ENCODE measurements at regions not wholly inside any gene's neighbourhood (a gene's known extent, or its start where the extent isn't known, plus 50 kb on each side); places are given as distances from the start of the nearest gene placed in this dataset.

DNA sequence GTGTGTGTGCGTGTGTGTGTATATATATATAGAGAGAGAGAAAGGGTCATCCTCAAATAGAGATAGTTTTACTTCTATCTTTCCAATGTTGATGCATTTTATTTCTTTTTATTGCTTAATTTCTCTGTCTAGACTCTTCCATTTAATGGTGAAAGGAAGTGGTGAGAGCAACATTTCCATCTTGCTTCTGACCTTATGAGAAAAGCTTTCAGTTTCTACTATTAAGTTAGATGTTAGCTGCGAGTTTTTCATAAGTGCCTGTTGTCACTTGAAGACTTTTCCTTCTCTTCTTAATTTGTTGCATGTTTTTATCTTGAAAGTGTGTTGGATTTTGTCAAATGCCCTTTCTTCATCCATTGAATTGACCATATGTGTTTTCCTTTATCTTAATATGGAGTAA is 304.4 kb upstream of the FAR2 start:
- no peak for TF ChIP-seq TAF1 (IDR thresholded peaks at IDR 0.05; ENCODE audit: borderline replicate concordance, low read depth, low read length)
- no peak for TF ChIP-seq POLR2A (IDR thresholded peaks at IDR 0.05; ENCODE audit: low read depth, low read length)
- TF ChIP-seq POLR2AphosphoS5 (IDR thresholded peaks at IDR 0.05; ENCODE audit: low read depth, low read length): no peak
- FAIRE-seq (no peak), DNase-seq (ENCODE audit: insufficient read length) (no peak)

DNA sequence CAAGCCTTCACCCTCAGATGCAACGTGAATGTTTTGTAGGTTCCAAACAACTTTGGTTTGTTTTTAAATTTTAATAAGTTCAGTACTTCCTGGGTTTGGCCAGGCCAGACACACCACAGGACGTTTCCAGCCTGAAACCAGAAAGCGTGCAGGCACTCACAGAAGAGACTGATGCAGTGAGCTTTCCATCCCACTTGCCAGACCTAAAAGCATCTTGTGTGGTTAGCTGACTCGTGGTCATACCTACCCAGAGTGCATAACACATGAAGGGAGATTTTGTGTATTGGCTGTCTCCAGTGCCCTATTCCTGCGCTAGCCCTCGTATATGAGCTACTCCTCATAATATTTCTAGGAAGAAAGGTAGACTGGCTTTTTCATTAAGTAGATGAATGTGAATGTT is 297.3 kb upstream of the FAR2 start:
- no peak for FAIRE-seq
- TF ChIP-seq TAF1 (IDR thresholded peaks at IDR 0.05; ENCODE audit: borderline replicate concordance, low read depth, low read length): no peak
- no peak for TF ChIP-seq POLR2AphosphoS5 (IDR thresholded peaks at IDR 0.05; ENCODE audit: low read depth, low read length)
- TF ChIP-seq POLR2A (IDR thresholded peaks at IDR 0.05; ENCODE audit: low read depth, low read length): no peak

GRCh38 chr12:28855761-28856310 is 293.2 kb upstream of the FAR2 start:
- DNase-seq (ENCODE audit: insufficient read length) (no peak), FAIRE-seq (no peak)
- TF ChIP-seq TAF1 (IDR thresholded peaks at IDR 0.05; ENCODE audit: borderline replicate concordance, low read depth, low read length) (no peak), POLR2AphosphoS5 (IDR thresholded peaks at IDR 0.05; ENCODE audit: low read depth, low read length) (no peak), POLR2A (IDR thresholded peaks at IDR 0.05; ENCODE audit: low read depth, low read length) (no peak)

More for the DNA sequence above, 297.3 kb upstream of the FAR2 start:
- no peak for DNase-seq (ENCODE audit: insufficient read length)

DNA sequence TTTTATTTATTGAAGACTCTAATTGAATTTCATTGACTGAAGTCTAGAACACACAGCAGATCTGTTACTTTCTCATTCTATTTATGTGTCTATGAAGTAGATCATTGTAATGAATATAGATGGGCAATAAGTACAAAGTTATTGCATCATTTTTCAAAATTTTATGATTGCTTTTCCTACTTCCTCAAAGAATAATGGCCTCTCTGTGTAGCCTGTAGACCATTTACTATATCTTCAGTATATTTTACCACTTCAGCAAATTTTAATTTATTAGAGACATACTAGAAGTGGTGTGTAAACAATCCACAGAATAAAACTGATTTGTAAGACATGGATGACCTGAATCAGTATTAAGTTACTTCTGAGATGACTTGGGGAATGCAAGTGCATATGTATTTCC is 291.7 kb upstream of the FAR2 start:
- TF ChIP-seq TAF1 (IDR thresholded peaks at IDR 0.05; ENCODE audit: borderline replicate concordance, low read depth, low read length) (no peak), POLR2A (IDR thresholded peaks at IDR 0.05; ENCODE audit: low read depth, low read length) (no peak), POLR2AphosphoS5 (IDR thresholded peaks at IDR 0.05; ENCODE audit: low read depth, low read length) (no peak)
- FAIRE-seq: no peak

DNA sequence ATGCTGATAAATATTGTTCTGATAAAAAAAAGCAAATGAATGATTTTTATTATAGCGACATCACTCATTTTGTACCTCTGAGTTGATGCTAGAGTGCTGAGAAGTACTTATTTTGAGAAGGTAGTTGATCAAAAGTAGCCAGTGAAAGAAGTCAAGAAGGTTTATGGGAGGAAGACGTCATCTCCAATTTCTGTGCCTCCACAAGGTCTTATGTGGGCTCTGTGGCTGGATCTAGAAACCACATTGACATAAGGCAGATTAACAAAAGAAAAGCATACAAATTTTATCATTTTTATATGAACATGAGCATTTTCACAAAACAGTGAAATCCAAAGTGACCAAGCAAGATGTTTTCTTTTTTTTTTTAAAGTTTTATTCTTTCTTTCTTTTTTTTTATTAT is 289.5 kb upstream of the FAR2 start:
- FAIRE-seq (no peak), DNase-seq (ENCODE audit: insufficient read length) (no peak)
- TF ChIP-seq TAF1 (IDR thresholded peaks at IDR 0.05; ENCODE audit: borderline replicate concordance, low read depth, low read length): no peak

More for the DNA sequence above, 291.7 kb upstream of the FAR2 start:
- no peak for DNase-seq (ENCODE audit: insufficient read length)

DNA sequence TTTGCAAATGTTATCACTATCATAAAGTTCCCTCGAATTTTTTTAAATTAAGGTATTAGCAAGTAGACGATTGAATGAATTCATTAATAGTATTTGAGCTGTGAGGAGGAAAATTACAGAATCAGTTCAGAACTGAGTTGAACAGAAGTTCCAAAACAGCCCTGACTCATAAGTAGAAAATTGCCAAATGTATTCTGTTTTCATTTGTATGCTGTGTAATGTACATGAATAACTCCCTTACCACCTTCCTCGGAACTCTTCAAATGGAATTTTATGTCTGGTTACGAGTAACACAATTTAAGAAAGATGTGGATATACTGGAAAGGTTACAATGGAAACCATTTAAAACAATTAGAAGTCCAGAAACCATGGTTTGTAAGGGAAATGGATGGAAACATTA is 283.3 kb upstream of the FAR2 start:
- DNase-seq (ENCODE audit: insufficient read length) (no peak), FAIRE-seq (no peak)
- no peak for TF ChIP-seq TAF1 (IDR thresholded peaks at IDR 0.05; ENCODE audit: borderline replicate concordance, low read depth, low read length)
- no peak for TF ChIP-seq POLR2A (IDR thresholded peaks at IDR 0.05; ENCODE audit: low read depth, low read length)
- no peak for TF ChIP-seq POLR2AphosphoS5 (IDR thresholded peaks at IDR 0.05; ENCODE audit: low read depth, low read length)

DNA sequence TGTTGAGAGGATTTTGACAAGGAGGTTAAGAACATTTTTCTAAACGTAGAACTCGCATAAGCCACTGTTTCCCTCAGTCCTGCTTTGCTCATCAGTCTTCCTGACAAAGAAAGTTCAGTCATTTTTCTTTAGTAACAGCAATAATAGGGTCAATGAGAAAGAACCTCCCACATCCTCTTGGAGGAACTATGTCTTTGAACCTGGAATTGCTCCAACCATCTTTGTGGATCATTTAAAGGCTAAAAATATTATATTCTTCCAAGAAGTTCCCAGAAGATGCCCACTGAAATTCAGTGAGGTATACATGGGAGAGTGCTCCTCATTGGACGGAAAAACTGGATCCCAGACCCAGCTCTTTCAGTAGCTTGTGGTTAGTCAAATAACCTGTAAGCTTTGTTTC is 282.8 kb upstream of the FAR2 start:
- no peak for DNase-seq (ENCODE audit: insufficient read length)
- FAIRE-seq: no peak
- TF ChIP-seq TAF1 (IDR thresholded peaks at IDR 0.05; ENCODE audit: borderline replicate concordance, low read depth, low read length) (no peak), POLR2A (IDR thresholded peaks at IDR 0.05; ENCODE audit: low read depth, low read length) (no peak)

DNA sequence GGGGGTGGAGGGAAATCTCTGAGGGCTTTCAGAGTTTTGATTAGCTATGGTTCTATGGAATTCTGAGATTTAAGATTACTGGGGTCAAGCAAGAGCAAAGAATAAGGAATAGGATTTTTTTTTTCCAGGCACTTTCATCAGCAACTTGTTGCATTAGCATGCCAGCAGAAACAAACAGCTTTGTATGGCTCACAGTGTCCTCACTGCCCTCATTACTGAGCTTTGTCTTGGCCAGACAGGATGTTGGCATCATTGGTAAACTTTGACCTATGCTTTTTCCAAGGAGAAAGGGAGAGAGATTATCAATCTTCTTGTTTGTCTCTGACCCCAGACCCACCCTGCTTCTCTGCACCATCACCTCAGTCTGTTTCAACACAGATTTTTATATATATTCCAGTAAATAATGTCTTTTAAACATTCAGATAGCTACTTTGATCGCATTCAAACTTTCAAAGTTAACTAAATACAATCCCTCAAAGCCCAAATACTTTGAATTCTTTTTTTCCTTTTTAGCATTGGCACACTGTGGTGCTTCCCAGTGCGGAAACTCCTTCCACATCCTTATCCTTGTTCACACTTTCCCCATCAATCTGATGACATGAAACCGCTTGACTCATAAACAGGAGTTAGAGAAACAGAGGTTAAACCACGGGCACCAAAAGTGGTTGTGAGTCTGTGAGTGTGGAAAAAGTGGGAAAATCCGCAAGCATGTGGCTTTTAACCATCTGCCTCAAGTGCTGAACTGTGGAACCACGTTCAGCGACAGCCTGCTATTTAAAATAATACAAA is 282.2 kb upstream of the FAR2 start:
- no peak for TF ChIP-seq POLR2A (IDR thresholded peaks at IDR 0.05; ENCODE audit: low read depth, low read length)
- no peak for TF ChIP-seq POLR2AphosphoS5 (IDR thresholded peaks at IDR 0.05; ENCODE audit: low read depth, low read length)
- TF ChIP-seq TAF1 (IDR thresholded peaks at IDR 0.05; ENCODE audit: borderline replicate concordance, low read depth, low read length): no peak
- FAIRE-seq (no peak), DNase-seq (ENCODE audit: insufficient read length) (no peak)

- FAIRE-seq (no peak), DNase-seq (ENCODE audit: insufficient read length) (no peak)
- TF ChIP-seq TAF1 (IDR thresholded peaks at IDR 0.05; ENCODE audit: borderline replicate concordance, low read depth, low read length): no peak
- no peak for TF ChIP-seq POLR2AphosphoS5 (IDR thresholded peaks at IDR 0.05; ENCODE audit: low read depth, low read length)
- no peak for TF ChIP-seq POLR2A (IDR thresholded peaks at IDR 0.05; ENCODE audit: low read depth, low read length)
Observed at GRCh38 chr12:28868414-28868813, 280.7 kb upstream of the FAR2 start.

- no peak for TF ChIP-seq TAF1 (IDR thresholded peaks at IDR 0.05; ENCODE audit: borderline replicate concordance, low read depth, low read length)
- no peak for TF ChIP-seq POLR2AphosphoS5 (IDR thresholded peaks at IDR 0.05; ENCODE audit: low read depth, low read length)
- TF ChIP-seq POLR2A (IDR thresholded peaks at IDR 0.05; ENCODE audit: low read depth, low read length): no peak
- DNase-seq (ENCODE audit: insufficient read length) (no peak), FAIRE-seq (no peak)
Observed at GRCh38 chr12:28869197-28869596, 279.9 kb upstream of the FAR2 start.

- DNase-seq (ENCODE audit: insufficient read length): no peak
- FAIRE-seq: no peak
Observed at GRCh38 chr12:28870839-28871440, 278.1 kb upstream of the FAR2 start.

More at GRCh38 chr12:28870839-28871440, 278.1 kb upstream of the FAR2 start:
- no peak for TF ChIP-seq TAF1 (IDR thresholded peaks at IDR 0.05; ENCODE audit: borderline replicate concordance, low read depth, low read length)
- TF ChIP-seq POLR2AphosphoS5 (IDR thresholded peaks at IDR 0.05; ENCODE audit: low read depth, low read length): no peak
- TF ChIP-seq POLR2A (IDR thresholded peaks at IDR 0.05; ENCODE audit: low read depth, low read length): no peak
